ENCODE measurements at regions not wholly inside any gene's neighbourhood (a gene's known extent, or its start where the extent isn't known, plus 50 kb on each side); places are given as distances from the start of the nearest gene placed in this dataset.

DNA sequence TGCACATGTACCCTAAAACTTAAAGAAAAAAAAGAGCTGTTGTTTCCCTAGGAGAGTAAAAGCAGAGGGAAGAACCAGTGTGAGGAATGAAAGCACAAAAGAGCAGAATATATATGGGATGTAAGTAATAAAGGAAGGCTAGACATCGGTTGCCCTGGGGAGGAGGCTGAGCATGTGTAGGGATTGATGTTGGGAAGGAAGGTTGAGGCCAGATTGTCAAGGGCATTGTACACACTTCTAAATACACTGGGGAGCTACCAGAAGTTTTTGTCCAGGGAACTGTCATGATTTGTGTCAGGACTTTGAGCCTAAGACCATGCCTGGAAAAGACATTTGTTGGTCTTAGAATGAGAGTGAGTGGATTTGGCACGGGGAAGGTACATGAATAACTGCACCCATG is 467.1 kb downstream of the GPAT3 start:
- TF ChIP-seq FOXP2 (optimal IDR thresholded peaks at IDR 0.05; ENCODE audit: borderline replicate concordance, extremely low read depth, extremely low read length, insufficient read depth) = no peak
- no peak for TF ChIP-seq SIN3A (IDR thresholded peaks at IDR 0.05; ENCODE audit: borderline replicate concordance, insufficient read depth, low read length)
- TF ChIP-seq TAF1 (IDR thresholded peaks at IDR 0.05; ENCODE audit: borderline replicate concordance, insufficient read depth, low read length) = no peak
- TF ChIP-seq POLR2AphosphoS5 (IDR thresholded peaks at IDR 0.05; ENCODE audit: low read depth, low read length) = no peak
- TF ChIP-seq REST (IDR thresholded peaks at IDR 0.05; ENCODE audit: insufficient read depth in 1 of 2, low read depth in 2 of 2, low read length in 2 of 2) = no peak

GRCh38 chr4:84001876-84002569 is 466.1 kb downstream of the GPAT3 start:
- TF ChIP-seq FOXP2 (optimal IDR thresholded peaks at IDR 0.05; ENCODE audit: borderline replicate concordance, extremely low read depth, extremely low read length, insufficient read depth) (no peak), POLR2AphosphoS5 (IDR thresholded peaks at IDR 0.05; ENCODE audit: low read depth, low read length) (no peak)

GRCh38 chr4:83996254-83996653 is 460.3 kb downstream of the GPAT3 start:
- TF ChIP-seq REST (IDR thresholded peaks at IDR 0.05; ENCODE audit: insufficient read depth in 1 of 2, low read depth in 2 of 2, low read length in 2 of 2) (no peak), FOXP2 (optimal IDR thresholded peaks at IDR 0.05; ENCODE audit: borderline replicate concordance, extremely low read depth, extremely low read length, insufficient read depth) (no peak), SIN3A (IDR thresholded peaks at IDR 0.05; ENCODE audit: borderline replicate concordance, insufficient read depth, low read length) (no peak), TAF1 (IDR thresholded peaks at IDR 0.05; ENCODE audit: borderline replicate concordance, insufficient read depth, low read length) (no peak), POLR2AphosphoS5 (IDR thresholded peaks at IDR 0.05; ENCODE audit: low read depth, low read length) (no peak)

DNA sequence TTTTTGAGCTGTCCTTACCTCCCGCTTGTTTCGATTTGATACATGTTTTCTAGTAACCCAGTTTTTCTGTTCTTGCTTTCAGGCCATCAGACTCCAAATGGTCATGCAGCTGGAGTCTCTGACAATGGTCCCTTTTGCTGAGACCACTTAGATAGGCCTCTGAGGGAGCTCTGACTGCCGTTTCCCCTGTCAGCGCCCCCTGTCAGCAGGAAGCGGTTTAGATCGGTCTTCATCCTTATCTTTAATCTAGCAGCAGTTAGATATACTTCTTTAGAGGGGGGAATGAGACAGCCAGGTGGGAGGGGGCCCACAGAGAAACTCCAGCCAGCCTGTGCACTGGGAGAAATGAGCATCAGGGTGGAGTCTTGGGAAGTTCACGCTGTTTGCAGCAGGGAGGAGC is 457.9 kb downstream of the GPAT3 start:
- no peak for TF ChIP-seq TAF1 (IDR thresholded peaks at IDR 0.05; ENCODE audit: borderline replicate concordance, insufficient read depth, low read length)
- TF ChIP-seq POLR2AphosphoS5 (IDR thresholded peaks at IDR 0.05; ENCODE audit: low read depth, low read length) = no peak
- TF ChIP-seq REST (IDR thresholded peaks at IDR 0.05; ENCODE audit: insufficient read depth in 1 of 2, low read depth in 2 of 2, low read length in 2 of 2) = no peak
- TF ChIP-seq FOXP2 (optimal IDR thresholded peaks at IDR 0.05; ENCODE audit: borderline replicate concordance, extremely low read depth, extremely low read length, insufficient read depth) = no peak
- no peak for TF ChIP-seq SIN3A (IDR thresholded peaks at IDR 0.05; ENCODE audit: borderline replicate concordance, insufficient read depth, low read length)

DNA sequence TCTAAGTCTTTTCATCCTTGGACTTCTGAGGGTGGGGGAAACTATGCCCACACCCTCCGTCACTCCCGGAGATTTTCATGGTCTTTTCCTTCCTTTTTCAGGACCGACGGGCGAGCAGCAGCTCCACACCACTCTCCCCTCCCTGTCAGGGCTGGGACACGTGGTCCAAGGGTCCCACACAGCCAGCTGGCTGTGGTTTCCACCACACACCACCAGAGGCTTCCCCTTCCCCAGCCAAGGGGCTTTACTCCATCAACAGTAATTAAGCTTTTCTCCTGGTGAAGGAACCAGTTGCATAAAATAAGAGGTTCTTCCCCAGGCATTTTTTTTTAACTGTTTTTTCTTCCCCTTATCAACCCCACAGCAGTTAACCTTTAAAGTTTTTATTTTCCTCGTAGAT is 453.9 kb downstream of the GPAT3 start:
- no peak for TF ChIP-seq POLR2AphosphoS5 (IDR thresholded peaks at IDR 0.05; ENCODE audit: low read depth, low read length)

GRCh38 chr4:83981156-83981555 is 445.2 kb downstream of the GPAT3 start:
- TF ChIP-seq POLR2AphosphoS5 (IDR thresholded peaks at IDR 0.05; ENCODE audit: low read depth, low read length) (no peak), REST (IDR thresholded peaks at IDR 0.05; ENCODE audit: insufficient read depth in 1 of 2, low read depth in 2 of 2, low read length in 2 of 2) (no peak), TAF1 (IDR thresholded peaks at IDR 0.05; ENCODE audit: borderline replicate concordance, insufficient read depth, low read length) (no peak), FOXP2 (optimal IDR thresholded peaks at IDR 0.05; ENCODE audit: borderline replicate concordance, extremely low read depth, extremely low read length, insufficient read depth) (no peak), SIN3A (IDR thresholded peaks at IDR 0.05; ENCODE audit: borderline replicate concordance, insufficient read depth, low read length) (no peak)

Measured in PFSK-1 (cell line).